ENCODE measurements at regions not wholly inside any gene's neighbourhood (a gene's known extent, or its start where the extent isn't known, plus 50 kb on each side); places are given as distances from the start of the nearest gene placed in this dataset.

- H3K27ac ChIP-seq (ENCODE audit: low read depth in 1 of 3, low read length in 2 of 3): no peak overlapping the region
- H3K4me1 ChIP-seq (ENCODE audit: control insufficient read depth in 3 of 3, insufficient read depth in 2 of 3, low read depth in 1 of 3, low read length in 2 of 3): no peaks in the 10 kb centered on the region
- no peaks in the 10 kb centered on the region for H3K9me3 ChIP-seq (ENCODE audit: control insufficient read depth in 2 of 2, insufficient read depth in 1 of 2, low read depth in 1 of 2, low read length in 1 of 2)
- no peak overlapping the region for H3K4me3 ChIP-seq (ENCODE audit: low read depth in 1 of 3, low read length in 3 of 3)
- whole genome bisulfite sequencing, 3 donors: 80 to 84% (median 84%) methylated on average over 6 of the region's 6 CpGs
- H3K36me3 ChIP-seq (ENCODE audit: control insufficient read depth in 3 of 3, insufficient read depth in 2 of 3, low read depth in 1 of 3, low read length in 3 of 3): no peaks in the 10 kb centered on the region
- no peak for FAIRE-seq
- H3K27me3 ChIP-seq (ENCODE audit: control insufficient read depth in 3 of 3, insufficient read depth in 3 of 3, low read length in 3 of 3): no peaks in the 10 kb centered on the region
- DNase-seq: no peak
Observed at GRCh38 chr4:33255507-33255906, 2535.3 kb downstream of the PCDH7 start.

DNA sequence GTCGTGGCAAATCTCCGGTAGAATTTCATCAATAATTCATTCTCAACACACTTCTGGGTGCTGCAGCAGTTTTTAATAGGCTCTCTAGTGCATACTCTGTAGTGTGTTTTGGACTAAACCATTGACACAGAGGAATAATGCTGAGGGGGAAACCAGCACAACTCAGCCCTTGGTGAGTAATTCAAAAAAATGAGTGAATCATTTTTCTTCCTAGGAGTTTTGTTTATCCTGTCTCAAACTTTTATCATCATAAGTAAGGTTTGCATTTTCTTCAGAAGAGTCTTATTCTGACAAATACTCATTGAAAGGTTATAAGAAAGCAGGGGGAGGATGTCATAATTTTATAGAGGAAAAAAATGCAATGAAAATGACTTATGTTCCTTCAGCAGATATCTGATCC is 2542.7 kb downstream of the PCDH7 start:
- H3K4me3 ChIP-seq (ENCODE audit: low read depth in 1 of 3, low read length in 3 of 3): no peak overlapping the region
- peaks cover 0 to 2% of the 10 kb centered on the region in 2 donors for H3K9me3 ChIP-seq (ENCODE audit: control insufficient read depth in 2 of 2, insufficient read depth in 1 of 2, low read depth in 1 of 2, low read length in 1 of 2)
- H3K36me3 ChIP-seq (ENCODE audit: control insufficient read depth in 3 of 3, insufficient read depth in 2 of 3, low read depth in 1 of 3, low read length in 3 of 3): no peaks in the 10 kb centered on the region
- H3K27me3 ChIP-seq (ENCODE audit: control insufficient read depth in 3 of 3, insufficient read depth in 3 of 3, low read length in 3 of 3): no peaks in the 10 kb centered on the region
- 86 to 95% (median 87%) methylated on average over 2 of the region's 2 CpGs for WGBS, 3 donors
- DNase-seq (no peak), FAIRE-seq (no peak)
- no peaks in the 10 kb centered on the region for H3K4me1 ChIP-seq (ENCODE audit: control insufficient read depth in 3 of 3, insufficient read depth in 2 of 3, low read depth in 1 of 3, low read length in 2 of 3)
- no peak overlapping the region for H3K27ac ChIP-seq (ENCODE audit: low read depth in 1 of 3, low read length in 2 of 3)

DNA sequence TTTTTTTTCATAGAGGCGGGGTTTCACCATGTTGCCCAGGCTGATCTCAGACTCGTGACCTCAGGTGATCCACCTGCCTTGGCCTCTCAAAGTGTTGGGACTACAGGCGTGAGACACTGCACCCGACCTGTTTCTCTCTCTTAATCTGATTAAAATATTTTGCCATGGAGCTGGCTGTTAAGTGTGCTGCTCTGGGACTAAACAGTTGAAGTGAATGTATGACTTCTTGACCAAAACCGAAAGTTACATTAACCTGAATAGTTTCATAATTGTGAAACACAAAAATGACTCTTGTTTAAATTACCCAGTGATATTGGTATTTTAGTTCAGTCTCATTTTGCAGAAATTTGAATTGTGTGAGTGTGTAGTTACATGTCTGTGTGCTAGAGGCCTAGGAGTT is 2548.6 kb downstream of the PCDH7 start:
- FAIRE-seq: no peak

DNA sequence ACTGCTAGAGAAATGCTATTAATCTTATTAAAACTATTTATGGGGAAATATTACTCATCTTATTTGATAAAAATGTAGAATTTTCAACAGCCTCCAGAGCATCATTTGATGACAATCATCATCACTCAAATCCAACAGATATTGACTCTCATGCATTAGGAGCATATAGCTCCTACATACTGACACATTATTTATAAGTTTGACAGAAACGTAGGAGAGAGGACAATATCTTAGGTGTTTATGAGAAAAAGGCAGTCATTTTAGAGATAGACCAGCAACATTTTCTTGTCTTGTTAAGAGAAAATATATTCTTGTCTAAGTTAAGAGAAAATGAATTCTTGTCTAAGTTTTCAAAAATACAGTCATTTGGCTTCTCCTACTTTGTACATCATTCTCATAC is 2550.2 kb downstream of the PCDH7 start:
- H3K27ac ChIP-seq (ENCODE audit: low read depth in 1 of 3, low read length in 2 of 3): no peak overlapping the region
- H3K9me3 ChIP-seq (ENCODE audit: control insufficient read depth in 2 of 2, insufficient read depth in 1 of 2, low read depth in 1 of 2, low read length in 1 of 2): peaks cover 0 to 2% of the 10 kb centered on the region in 2 donors
- WGBS, 3 donors: 59 to 76% (median 73%) methylated on average over 1 of the region's 1 CpG
- DNase-seq: no peak
- H3K4me1 ChIP-seq (ENCODE audit: control insufficient read depth in 3 of 3, insufficient read depth in 2 of 3, low read depth in 1 of 3, low read length in 2 of 3): no peaks in the 10 kb centered on the region
- no peak for FAIRE-seq
- no peaks in the 10 kb centered on the region for H3K36me3 ChIP-seq (ENCODE audit: control insufficient read depth in 3 of 3, insufficient read depth in 2 of 3, low read depth in 1 of 3, low read length in 3 of 3)
- no peak overlapping the region for H3K4me3 ChIP-seq (ENCODE audit: low read depth in 1 of 3, low read length in 3 of 3)
- H3K27me3 ChIP-seq (ENCODE audit: control insufficient read depth in 3 of 3, insufficient read depth in 3 of 3, low read length in 3 of 3): no peaks in the 10 kb centered on the region

More for the DNA sequence above, 2548.6 kb downstream of the PCDH7 start:
- no peak overlapping the region for H3K4me3 ChIP-seq (ENCODE audit: low read depth in 1 of 3, low read length in 3 of 3)
- H3K4me1 ChIP-seq (ENCODE audit: control insufficient read depth in 3 of 3, insufficient read depth in 2 of 3, low read depth in 1 of 3, low read length in 2 of 3): no peaks in the 10 kb centered on the region
- no peak for DNase-seq
- H3K9me3 ChIP-seq (ENCODE audit: control insufficient read depth in 2 of 2, insufficient read depth in 1 of 2, low read depth in 1 of 2, low read length in 1 of 2): peaks cover 0 to 2% of the 10 kb centered on the region in 2 donors
- H3K27me3 ChIP-seq (ENCODE audit: control insufficient read depth in 3 of 3, insufficient read depth in 3 of 3, low read length in 3 of 3): no peaks in the 10 kb centered on the region
- H3K27ac ChIP-seq (ENCODE audit: low read depth in 1 of 3, low read length in 2 of 3): no peak overlapping the region
- 67 to 80% (median 77%) methylated on average over 5 of the region's 5 CpGs for WGBS, 3 donors
- H3K36me3 ChIP-seq (ENCODE audit: control insufficient read depth in 3 of 3, insufficient read depth in 2 of 3, low read depth in 1 of 3, low read length in 3 of 3): no peaks in the 10 kb centered on the region

- Histone ChIP-seq H3K4me3 (ENCODE audit: low read depth in 1 of 3, low read length in 3 of 3) (no peak overlapping the region), H3K27me3 (ENCODE audit: control insufficient read depth in 3 of 3, insufficient read depth in 3 of 3, low read length in 3 of 3) (no peaks in the 10 kb centered on the region), H3K9me3 (ENCODE audit: control insufficient read depth in 2 of 2, insufficient read depth in 1 of 2, low read depth in 1 of 2, low read length in 1 of 2) (no peaks in the 10 kb centered on the region), H3K4me1 (ENCODE audit: control insufficient read depth in 3 of 3, insufficient read depth in 2 of 3, low read depth in 1 of 3, low read length in 2 of 3) (no peaks in the 10 kb centered on the region), H3K27ac (ENCODE audit: low read depth in 1 of 3, low read length in 2 of 3) (no peak overlapping the region), H3K36me3 (ENCODE audit: control insufficient read depth in 3 of 3, insufficient read depth in 2 of 3, low read depth in 1 of 3, low read length in 3 of 3) (no peaks in the 10 kb centered on the region)
- DNase-seq (no peak), FAIRE-seq (no peak)
- whole genome bisulfite sequencing, 3 donors: 85 to 94% (median 93%) methylated on average over 1 of the region's 1 CpG
Observed at GRCh38 chr4:33272722-33273121, 2552.6 kb downstream of the PCDH7 start.

GRCh38 chr4:33283818-33284217 is 2563.6 kb downstream of the PCDH7 start:
- no peaks in the 10 kb centered on the region for H3K36me3 ChIP-seq (ENCODE audit: control insufficient read depth in 3 of 3, insufficient read depth in 2 of 3, low read depth in 1 of 3, low read length in 3 of 3)
- H3K4me1 ChIP-seq (ENCODE audit: control insufficient read depth in 3 of 3, insufficient read depth in 2 of 3, low read depth in 1 of 3, low read length in 2 of 3): no peaks in the 10 kb centered on the region
- FAIRE-seq (no peak), DNase-seq (no peak)
- no peaks in the 10 kb centered on the region for H3K9me3 ChIP-seq (ENCODE audit: control insufficient read depth in 2 of 2, insufficient read depth in 1 of 2, low read depth in 1 of 2, low read length in 1 of 2)
- 75 to 93% (median 85%) methylated on average over 1 of the region's 1 CpG for WGBS, 3 donors
- H3K4me3 ChIP-seq (ENCODE audit: low read depth in 1 of 3, low read length in 3 of 3): no peak overlapping the region
- H3K27me3 ChIP-seq (ENCODE audit: control insufficient read depth in 3 of 3, insufficient read depth in 3 of 3, low read length in 3 of 3): no peaks in the 10 kb centered on the region
- H3K27ac ChIP-seq (ENCODE audit: low read depth in 1 of 3, low read length in 2 of 3): no peak overlapping the region

- no peaks in the 10 kb centered on the region for H3K4me1 ChIP-seq (ENCODE audit: control insufficient read depth in 3 of 3, insufficient read depth in 2 of 3, low read depth in 1 of 3, low read length in 2 of 3)
- H3K4me3 ChIP-seq (ENCODE audit: low read depth in 1 of 3, low read length in 3 of 3): no peak overlapping the region
- no peaks in the 10 kb centered on the region for H3K36me3 ChIP-seq (ENCODE audit: control insufficient read depth in 3 of 3, insufficient read depth in 2 of 3, low read depth in 1 of 3, low read length in 3 of 3)
- DNase-seq: no peak
- no peaks in the 10 kb centered on the region for H3K27me3 ChIP-seq (ENCODE audit: control insufficient read depth in 3 of 3, insufficient read depth in 3 of 3, low read length in 3 of 3)
- WGBS, 3 donors: 21 to 48% (median 25%) methylated on average over 3 of the region's 3 CpGs
- FAIRE-seq: no peak
- H3K9me3 ChIP-seq (ENCODE audit: control insufficient read depth in 2 of 2, insufficient read depth in 1 of 2, low read depth in 1 of 2, low read length in 1 of 2): no peaks in the 10 kb centered on the region
- no peak overlapping the region for H3K27ac ChIP-seq (ENCODE audit: low read depth in 1 of 3, low read length in 2 of 3)
Observed at GRCh38 chr4:33296876-33297455, 2576.8 kb downstream of the PCDH7 start.

DNA sequence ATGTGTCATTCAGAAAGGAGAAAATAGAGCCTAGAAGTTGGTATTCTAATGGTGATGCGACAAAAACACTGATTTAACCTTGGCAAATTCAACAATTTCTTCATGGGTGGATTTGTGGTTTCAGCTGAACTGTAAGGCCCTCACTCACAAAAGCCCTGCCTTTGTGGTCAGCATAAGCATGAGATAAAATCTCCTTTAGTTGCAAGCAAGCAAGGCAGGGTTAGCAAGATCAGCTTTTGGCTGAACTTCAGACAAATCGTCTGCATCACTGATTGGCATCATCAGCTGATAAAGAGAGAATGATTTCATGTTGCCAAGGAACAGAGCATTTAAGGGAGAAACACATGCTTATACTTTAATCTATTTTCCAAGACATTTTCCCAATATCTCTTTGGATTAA is 2582.2 kb downstream of the PCDH7 start:
- H3K4me3 ChIP-seq (ENCODE audit: low read depth in 1 of 3, low read length in 3 of 3): no peak overlapping the region
- H3K36me3 ChIP-seq (ENCODE audit: control insufficient read depth in 3 of 3, insufficient read depth in 2 of 3, low read depth in 1 of 3, low read length in 3 of 3): no peaks in the 10 kb centered on the region
- no peak overlapping the region for H3K27ac ChIP-seq (ENCODE audit: low read depth in 1 of 3, low read length in 2 of 3)
- DNase-seq (no peak), FAIRE-seq (no peak)
- H3K9me3 ChIP-seq (ENCODE audit: control insufficient read depth in 2 of 2, insufficient read depth in 1 of 2, low read depth in 1 of 2, low read length in 1 of 2): peaks cover 0 to 2% of the 10 kb centered on the region in 2 donors
- WGBS, 3 donors: 43 to 48% (median 47%) methylated on average over 2 of the region's 2 CpGs
- no peaks in the 10 kb centered on the region for H3K4me1 ChIP-seq (ENCODE audit: control insufficient read depth in 3 of 3, insufficient read depth in 2 of 3, low read depth in 1 of 3, low read length in 2 of 3)
- H3K27me3 ChIP-seq (ENCODE audit: control insufficient read depth in 3 of 3, insufficient read depth in 3 of 3, low read length in 3 of 3): no peaks in the 10 kb centered on the region

DNA sequence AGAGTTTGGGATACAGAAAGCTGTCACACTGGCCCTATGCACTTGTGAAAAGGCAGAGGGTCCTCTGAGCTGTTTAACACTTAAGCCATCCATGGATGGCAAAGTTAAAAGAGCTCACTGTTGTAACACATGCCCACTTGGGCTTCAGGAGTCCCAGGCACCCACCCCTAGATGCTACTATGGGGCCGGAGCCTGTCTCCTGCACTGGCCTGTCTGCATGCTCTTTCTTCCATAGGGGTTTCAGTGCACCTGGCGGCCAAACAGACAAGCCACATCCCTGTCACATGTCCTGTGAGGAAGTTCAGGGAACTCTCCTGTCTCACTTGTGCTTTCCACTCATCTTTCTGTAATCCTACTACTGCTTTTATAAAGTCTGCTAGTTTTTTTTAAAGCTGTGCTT is 2586.0 kb downstream of the PCDH7 start:
- 87 to 89% (median 89%) methylated on average over 2 of the region's 2 CpGs for WGBS, 3 donors
- FAIRE-seq (no peak), DNase-seq (no peak)
- H3K27ac ChIP-seq (ENCODE audit: low read depth in 1 of 3, low read length in 2 of 3): no peak overlapping the region
- no peaks in the 10 kb centered on the region for H3K36me3 ChIP-seq (ENCODE audit: control insufficient read depth in 3 of 3, insufficient read depth in 2 of 3, low read depth in 1 of 3, low read length in 3 of 3)
- H3K4me1 ChIP-seq (ENCODE audit: control insufficient read depth in 3 of 3, insufficient read depth in 2 of 3, low read depth in 1 of 3, low read length in 2 of 3): no peaks in the 10 kb centered on the region
- H3K4me3 ChIP-seq (ENCODE audit: low read depth in 1 of 3, low read length in 3 of 3): no peak overlapping the region
- no peaks in the 10 kb centered on the region for H3K27me3 ChIP-seq (ENCODE audit: control insufficient read depth in 3 of 3, insufficient read depth in 3 of 3, low read length in 3 of 3)
- H3K9me3 ChIP-seq (ENCODE audit: control insufficient read depth in 2 of 2, insufficient read depth in 1 of 2, low read depth in 1 of 2, low read length in 1 of 2): peaks cover 0 to 2% of the 10 kb centered on the region in 2 donors

Measured in small intestine (tissue), 7 donors.